Daoy (cell line): ENCODE measurements at regions not wholly inside any gene's neighbourhood (a gene's known extent, or its start where the extent isn't known, plus 50 kb on each side); places are given as distances from the start of the nearest gene placed in this dataset.
"Not testable (repeated sequence)": the region's sequence is repeated elsewhere in the genome, so short reads cannot be mapped to it uniquely, and the experiment has no call there.

Experiments used
- DNase-seq: peaks from one replicate; pipeline ENCODE4 v3.0.0-alpha.2; 2015; ENCODE audit warnings: low read depth

GRCh38 chr10:64113792-64114191 lies 592.6 kb downstream of the REEP3 start:
- DNase-seq = no peak

- no peak for DNase-seq
Observed at GRCh38 chr10:64115471-64115870, 594.3 kb downstream of the REEP3 start.

GRCh38 chr10:64115908-64116643 lies 594.9 kb downstream of the REEP3 start:
- no peak for DNase-seq

- no peak for DNase-seq
Observed at GRCh38 chr10:64116707-64117106, 595.5 kb downstream of the REEP3 start.

GRCh38 chr10:64118736-64119135 lies 597.5 kb downstream of the REEP3 start:
- DNase-seq = no peak

- not testable (repeated sequence) for DNase-seq
Observed at GRCh38 chr10:64120301-64120980, 599.2 kb downstream of the REEP3 start.

GRCh38 chr10:64130152-64130551 lies 609.0 kb downstream of the REEP3 start:
- no peak for DNase-seq

GRCh38 chr10:64134676-64135075 lies 613.5 kb downstream of the REEP3 start:
- no peak for DNase-seq

- no peak for DNase-seq
Observed at GRCh38 chr10:64142395-64142794, 621.2 kb downstream of the REEP3 start.

GRCh38 chr10:64148607-64149006 lies 627.4 kb downstream of the REEP3 start:
- no peak for DNase-seq

GRCh38 chr10:64156166-64156565 lies 635.0 kb downstream of the REEP3 start:
- no peak for DNase-seq

- no peak for DNase-seq
Observed at GRCh38 chr10:64158551-64158950, 637.4 kb downstream of the REEP3 start.

- DNase-seq = no peak
Observed at GRCh38 chr10:64159910-64160872, 639.0 kb downstream of the REEP3 start.

GRCh38 chr10:64170791-64171190 lies 649.6 kb downstream of the REEP3 start:
- DNase-seq = no peak

GRCh38 chr10:64173826-64174225 lies 652.6 kb downstream of the REEP3 start:
- DNase-seq = no peak

- no peak for DNase-seq
Observed at GRCh38 chr10:64174666-64175255, 653.6 kb downstream of the REEP3 start.

- DNase-seq = no peak
Observed at GRCh38 chr10:64175271-64175962, 654.2 kb downstream of the REEP3 start.

GRCh38 chr10:64182671-64183070 lies 661.5 kb downstream of the REEP3 start:
- DNase-seq = no peak

- no peak for DNase-seq
Observed at GRCh38 chr10:64191286-64191685, 670.1 kb downstream of the REEP3 start.

- DNase-seq = no peak
Observed at GRCh38 chr10:64196638-64197315, 675.6 kb downstream of the REEP3 start.

- DNase-seq = no peak
Observed at GRCh38 chr10:64201936-64202335, 680.7 kb downstream of the REEP3 start.
